GM23338 (cell line): ENCODE measurements at regions not wholly inside any gene's neighbourhood (a gene's known extent, or its start where the extent isn't known, plus 50 kb on each side); places are given as distances from the start of the nearest gene placed in this dataset.

ENCODE experiments used
- ATAC-seq: fragments of 200-7000 bp; cut with Tn5 transposase; 3 replicates; pipeline ENCODE4 v1.9.1; 2020
- DNase-seq: peaks from one replicate; pipeline ENCODE4 v3.0.0-alpha.2; 2015; ENCODE audit warnings: low spot score
- H2AFZ ChIP-seq: fragments of 200-600 bp; sonication (generic); 2 replicates; pipeline ENCODE4 v1.8.0; 2016; ENCODE audit warnings: antibody characterized with exemption, mild to moderate bottlenecking, moderate library complexity
- H3F3A ChIP-seq: fragments of 200-600 bp; sonication (generic); replicated peaks from 2 replicates; pipeline ENCODE4 v1.8.0; 2017; ENCODE audit warnings: antibody characterized with exemption, mixed run types, low read depth
- H3K27ac ChIP-seq: fragments of 200-600 bp; sonication (generic); 2 replicates; pipeline ENCODE4 v1.6.1; 2016; ENCODE audit warnings: low read depth
- H3K27me3 ChIP-seq: fragments of 200-600 bp; sonication (generic); 2 replicates; pipeline ENCODE4 v1.8.0; 2016; ENCODE audit warnings: mild to moderate bottlenecking, mixed run types, moderate library complexity; ENCODE audit not compliant: insufficient read depth
- H3K36me3 ChIP-seq: fragments of 200-600 bp; sonication (generic); 2 replicates; pipeline ENCODE4 v1.8.0; 2016; ENCODE audit warnings: mild to moderate bottlenecking; ENCODE audit not compliant: insufficient read depth
- H3K4me1 ChIP-seq: fragments of 200-600 bp; sonication (generic); 2 replicates; pipeline ENCODE4 v1.8.0; 2016; ENCODE audit warnings: mild to moderate bottlenecking, moderate library complexity; ENCODE audit not compliant: insufficient read depth
- H3K4me2 ChIP-seq: fragments of 200-600 bp; sonication (generic); 2 replicates; pipeline ENCODE4 v1.7.1; 2017; ENCODE audit warnings: mixed run types
- H3K4me3 ChIP-seq: fragments of 200-600 bp; sonication (generic); 2 replicates; pipeline ENCODE4 v1.6.1; 2016; ENCODE audit warnings: mixed run types
- H3K79me2 ChIP-seq: fragments of 200-600 bp; sonication (generic); replicated peaks from 2 replicates; pipeline ENCODE4 v1.8.0; 2017; ENCODE audit warnings: mild to moderate bottlenecking; ENCODE audit not compliant: insufficient read depth
- H3K9me2 ChIP-seq: fragments of 200-600 bp; sonication (generic); 2 replicates; pipeline ENCODE4 v1.8.0; 2017; ENCODE audit not compliant: insufficient read depth
- H4K20me1 ChIP-seq: fragments of 200-600 bp; sonication (generic); replicated peaks from 2 replicates; pipeline ENCODE4 v1.8.0; 2017; ENCODE audit warnings: mild to moderate bottlenecking; ENCODE audit not compliant: insufficient read depth
- H3K27ac Mint-ChIP-seq: 2 replicates; pipeline ENCODE4 v1.8.0; 2020; ENCODE audit warnings: inconsistent platforms, mild to moderate bottlenecking, moderate library complexity, mixed read lengths
- H3K27me3 Mint-ChIP-seq: 3 replicates; pipeline ENCODE4 v1.8.0; 2022; ENCODE audit warnings: low read depth, mild to moderate bottlenecking, moderate library complexity, mixed read lengths, inconsistent platforms; ENCODE audit not compliant: insufficient read depth, poor library complexity
- H3K36me3 Mint-ChIP-seq: 3 replicates; pipeline ENCODE4 v1.8.0; 2021; ENCODE audit warnings: low read depth, mild to moderate bottlenecking, inconsistent platforms, moderate library complexity, mixed read lengths
- H3K4me1 Mint-ChIP-seq: 3 replicates; pipeline ENCODE4 v1.8.0; 2020; ENCODE audit warnings: mild to moderate bottlenecking, inconsistent platforms, mixed read lengths
- H3K4me3 Mint-ChIP-seq: 3 replicates; pipeline ENCODE4 v1.8.0; 2021; ENCODE audit warnings: moderate library complexity, mild to moderate bottlenecking, inconsistent platforms, mixed read lengths
- H3K9me3 Mint-ChIP-seq: 3 replicates; pipeline ENCODE4 v1.8.0; 2020; ENCODE audit warnings: moderate library complexity, mild to moderate bottlenecking, inconsistent platforms, mixed read lengths
- CREB1 ChIP-seq: fragments of 250-450 bp; sonication (Bioruptor Pico); IDR thresholded peaks from 2 replicates; pipeline ENCODE4 v1.5.0; 2020; ENCODE audit warnings: low read depth, mild to moderate bottlenecking, moderate library complexity
- CTCF ChIP-seq, 2 experiments: fragments of 200-600 bp in 1 of 2; sonication (generic) in 1 of 2; conservative IDR thresholded peaks; 2 replicates each; pipeline versions ENCODE4 v1.5.1 to v1.6.1; 2016 to 2017; ENCODE audit warnings: antibody characterized with exemption in 2 of 2, low read depth in 2 of 2, mild to moderate bottlenecking in 2 of 2, moderate library complexity in 1 of 2
- EZH2 ChIP-seq: fragments of 200-600 bp; sonication (generic); IDR thresholded peaks from one replicate; pipeline ENCODE4 v1.8.0; 2017; ENCODE audit warnings: antibody characterized with exemption, mild to moderate bottlenecking, low read depth; ENCODE audit not compliant: unreplicated experiment
- EZH2phosphoT487 ChIP-seq: fragments of 200-600 bp; sonication (generic); IDR thresholded peaks from one replicate; pipeline ENCODE4 v1.8.1; 2018; ENCODE audit warnings: antibody characterized with exemption; ENCODE audit not compliant: unreplicated experiment
- JUNB ChIP-seq: IDR thresholded peaks from one replicate; pipeline ENCODE4 v1.6.1; 2016; ENCODE audit warnings: antibody characterized with exemption; ENCODE audit not compliant: unreplicated experiment
- NANOG ChIP-seq: IDR thresholded peaks from 2 replicates; pipeline ENCODE4 v1.6.1; 2016; ENCODE audit warnings: antibody characterized with exemption, borderline replicate concordance
- POLR2AphosphoS5 ChIP-seq: IDR thresholded peaks from 2 replicates; pipeline ENCODE4 v1.6.1; 2016; ENCODE audit warnings: antibody characterized with exemption, low read depth
- REST ChIP-seq: IDR thresholded peaks from one replicate; pipeline ENCODE4 v1.6.1; 2018; ENCODE audit warnings: antibody characterized with exemption; ENCODE audit not compliant: unreplicated experiment
- STAT1 ChIP-seq: IDR thresholded peaks from one replicate; pipeline ENCODE4 v1.6.1; 2016; ENCODE audit warnings: antibody characterized with exemption; ENCODE audit not compliant: unreplicated experiment
- ZNF114 ChIP-seq: fragments of 250-450 bp; sonication (Bioruptor Pico); IDR thresholded peaks from 2 replicates; pipeline ENCODE4 v1.5.0; 2020; ENCODE audit warnings: mild to moderate bottlenecking, moderate library complexity
- ZNF331 ChIP-seq: fragments of 250-450 bp; sonication (Bioruptor Pico); IDR thresholded peaks from 2 replicates; pipeline ENCODE4 v1.5.0; 2020; ENCODE audit warnings: low read depth, mild to moderate bottlenecking, moderate library complexity
- ZNF462 ChIP-seq: fragments of 250-450 bp; sonication (Bioruptor Pico); IDR thresholded peaks from 2 replicates; pipeline ENCODE4 v1.5.0; 2020; ENCODE audit warnings: mild to moderate bottlenecking, moderate library complexity
- TF ChIP-seq, protein P1 (sequence below): IDR thresholded peaks from 2 replicates; pipeline ENCODE4 v1.6.1; 2016; ENCODE audit warnings: antibody characterized with exemption

GRCh38 chr1:56360021-56360420 is 219.3 kb downstream of the PLPP3 start:
- H3K4me1 ChIP-seq: no peaks in the 10 kb centered on the region
- H3K79me2 ChIP-seq: no peaks in the 10 kb centered on the region
- H4K20me1 ChIP-seq: no peaks in the 10 kb centered on the region
- Mint-ChIP-seq H3K9me3 (no peaks in the 10 kb centered on the region), H3K4me1 (no peaks in the 10 kb centered on the region; the same call in 2 of the 3 replicates), H3K4me3 (no peak overlapping the region), H3K27ac (no peak overlapping the region), H3K36me3 (no peaks in the 10 kb centered on the region), H3K27me3 (no peaks in the 10 kb centered on the region)
- no peak overlapping the region for H3K4me3 ChIP-seq
- H3K4me2 ChIP-seq: no peak overlapping the region
- no peaks in the 10 kb centered on the region for H3K36me3 ChIP-seq
- TF ChIP-seq CTCF (conservative IDR thresholded peaks at IDR 0.05; ENCODE audit: low read depth in 2 of 2) (no peak), JUNB (no peak), POLR2AphosphoS5 (no peak), REST (no peak), EZH2 (no peak), NANOG (no peak), ZNF462 (CRISPR knock-in tag) (no peak), ZNF114 (CRISPR knock-in tag) (no peak), STAT1 (no peak), EZH2phosphoT487 (no peak), ZNF331 (CRISPR knock-in tag) (no peak), CREB1 (CRISPR knock-in tag) (no peak)
- TF ChIP-seq, protein P1, sequence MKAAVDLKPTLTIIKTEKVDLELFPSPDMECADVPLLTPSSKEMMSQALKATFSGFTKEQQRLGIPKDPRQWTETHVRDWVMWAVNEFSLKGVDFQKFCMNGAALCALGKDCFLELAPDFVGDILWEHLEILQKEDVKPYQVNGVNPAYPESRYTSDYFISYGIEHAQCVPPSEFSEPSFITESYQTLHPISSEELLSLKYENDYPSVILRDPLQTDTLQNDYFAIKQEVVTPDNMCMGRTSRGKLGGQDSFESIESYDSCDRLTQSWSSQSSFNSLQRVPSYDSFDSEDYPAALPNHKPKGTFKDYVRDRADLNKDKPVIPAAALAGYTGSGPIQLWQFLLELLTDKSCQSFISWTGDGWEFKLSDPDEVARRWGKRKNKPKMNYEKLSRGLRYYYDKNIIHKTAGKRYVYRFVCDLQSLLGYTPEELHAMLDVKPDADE: no peak
- no peak for ATAC-seq
- H2AFZ ChIP-seq: no peak overlapping the region
- H3K9me2 ChIP-seq: peaks cover 9% of the 10 kb centered on the region; the same call in 1 of the 2 replicates
- H3K27ac ChIP-seq: no peak overlapping the region
- no peaks in the 10 kb centered on the region for H3K27me3 ChIP-seq
- no peaks in the 10 kb centered on the region for H3F3A ChIP-seq
- no peak for DNase-seq
